ENCODE measurements at regions not wholly inside any gene's neighbourhood (a gene's known extent, or its start where the extent isn't known, plus 50 kb on each side); places are given as distances from the start of the nearest gene placed in this dataset.

DNA sequence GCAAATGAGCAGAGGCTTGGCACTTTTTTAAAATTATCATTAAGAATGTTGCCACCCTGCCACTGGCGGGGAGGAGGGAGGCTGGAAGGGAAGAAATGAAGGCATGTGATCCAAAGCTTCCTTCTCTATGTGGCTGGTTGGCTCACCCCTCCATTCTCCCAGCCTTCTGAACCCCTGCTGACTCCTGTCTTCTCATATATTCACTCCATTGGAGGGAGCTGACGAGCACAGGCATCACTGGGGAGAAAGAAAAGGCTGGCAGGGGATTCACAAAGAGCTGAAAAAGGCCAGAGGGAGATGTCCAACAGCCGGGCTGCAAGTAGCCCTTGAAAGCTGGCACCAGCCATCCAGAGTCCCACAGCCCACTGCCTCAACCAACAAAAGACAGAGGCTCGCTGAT, 495.6 kb downstream of the BCOR start:
- TF ChIP-seq, protein P1, sequence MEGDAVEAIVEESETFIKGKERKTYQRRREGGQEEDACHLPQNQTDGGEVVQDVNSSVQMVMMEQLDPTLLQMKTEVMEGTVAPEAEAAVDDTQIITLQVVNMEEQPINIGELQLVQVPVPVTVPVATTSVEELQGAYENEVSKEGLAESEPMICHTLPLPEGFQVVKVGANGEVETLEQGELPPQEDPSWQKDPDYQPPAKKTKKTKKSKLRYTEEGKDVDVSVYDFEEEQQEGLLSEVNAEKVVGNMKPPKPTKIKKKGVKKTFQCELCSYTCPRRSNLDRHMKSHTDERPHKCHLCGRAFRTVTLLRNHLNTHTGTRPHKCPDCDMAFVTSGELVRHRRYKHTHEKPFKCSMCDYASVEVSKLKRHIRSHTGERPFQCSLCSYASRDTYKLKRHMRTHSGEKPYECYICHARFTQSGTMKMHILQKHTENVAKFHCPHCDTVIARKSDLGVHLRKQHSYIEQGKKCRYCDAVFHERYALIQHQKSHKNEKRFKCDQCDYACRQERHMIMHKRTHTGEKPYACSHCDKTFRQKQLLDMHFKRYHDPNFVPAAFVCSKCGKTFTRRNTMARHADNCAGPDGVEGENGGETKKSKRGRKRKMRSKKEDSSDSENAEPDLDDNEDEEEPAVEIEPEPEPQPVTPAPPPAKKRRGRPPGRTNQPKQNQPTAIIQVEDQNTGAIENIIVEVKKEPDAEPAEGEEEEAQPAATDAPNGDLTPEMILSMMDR (IDR thresholded peaks at IDR 0.05), result no peak
- TF ChIP-seq POLR2A (IDR thresholded peaks at IDR 0.05), result no peak

All from transverse colon (tissue), 3 donors.